Mesenchymal stem cell (in vitro differentiated cells and primary cell): ENCODE measurements at regions not wholly inside any gene's neighbourhood (a gene's known extent, or its start where the extent isn't known, plus 50 kb on each side); places are given as distances from the start of the nearest gene placed in this dataset.

Experiments used
- DNase-seq: peaks from one replicate; pipeline ENCODE4 v3.0.0-alpha.2; 2013
- H2AFZ ChIP-seq: one replicate; pipeline ENCODE4 v1.6.1; 2013; ENCODE audit warnings: low read depth, mild to moderate bottlenecking, control low read depth, inconsistent platforms, low read length, moderate library complexity
- H2AK5ac ChIP-seq: 2 replicates; pipeline ENCODE4 v1.6.1; 2013; ENCODE audit warnings: low read length, moderate library complexity, mild to moderate bottlenecking, inconsistent platforms; ENCODE audit not compliant: severe bottlenecking
- H2BK120ac ChIP-seq: one replicate; pipeline ENCODE4 v1.6.1; 2013; ENCODE audit warnings: low read depth, mild to moderate bottlenecking, inconsistent platforms, low read length, moderate library complexity
- H2BK12ac ChIP-seq, 2 experiments: one replicate each; pipeline ENCODE4 v1.6.1; 2013; ENCODE audit warnings: inconsistent platforms in 2 of 2, low read length in 2 of 2, mild to moderate bottlenecking in 2 of 2, moderate library complexity in 2 of 2, control low read depth in 1 of 2
- H2BK15ac ChIP-seq: one replicate; pipeline ENCODE4 v1.6.1; 2013; ENCODE audit warnings: mild to moderate bottlenecking, low read depth, inconsistent platforms; ENCODE audit not compliant: poor library complexity, severe bottlenecking
- H2BK5ac ChIP-seq: 2 replicates; pipeline ENCODE4 v1.6.1; 2013; ENCODE audit warnings: low read depth, mild to moderate bottlenecking, low read length, control low read depth, inconsistent platforms; ENCODE audit not compliant: poor library complexity, severe bottlenecking
- H3K14ac ChIP-seq, 2 experiments: one replicate each; pipeline ENCODE4 v1.6.1; 2013; ENCODE audit warnings: inconsistent platforms in 2 of 2, low read length in 2 of 2, control low read depth in 1 of 2, mild to moderate bottlenecking in 1 of 2, moderate library complexity in 1 of 2
- H3K18ac ChIP-seq, 2 experiments: one replicate each; pipeline ENCODE4 v1.6.1; 2013; ENCODE audit warnings: inconsistent platforms in 2 of 2, low read length in 2 of 2, control low read depth in 1 of 2, low read depth in 1 of 2, mild to moderate bottlenecking in 1 of 2
- H3K23ac ChIP-seq, 2 experiments: one replicate each; pipeline ENCODE4 v1.6.1; 2013; ENCODE audit warnings: inconsistent platforms in 2 of 2, low read length in 2 of 2, mild to moderate bottlenecking in 2 of 2, moderate library complexity in 2 of 2, control low read depth in 1 of 2
- H3K27ac ChIP-seq: 2 replicates; pipeline ENCODE4 v1.5.1; 2013; ENCODE audit warnings: mild to moderate bottlenecking, moderate library complexity, low read length, control low read depth, inconsistent platforms; ENCODE audit not compliant: poor library complexity, severe bottlenecking
- H3K27me3 ChIP-seq, 2 experiments: 2 replicates each; pipeline versions ENCODE4 v1.6.1 to v1.7.0; 2013; ENCODE audit warnings: low read length in 2 of 2, mild to moderate bottlenecking in 2 of 2, moderate library complexity in 2 of 2, control low read depth in 1 of 2, inconsistent platforms in 1 of 2; ENCODE audit not compliant: control insufficient read depth in 1 of 2, insufficient read depth in 1 of 2
- H3K36me3 ChIP-seq, 2 experiments: 2 replicates each; pipeline versions ENCODE4 v1.6.1 to v1.7.0; 2013; ENCODE audit warnings: low read length in 2 of 2, control low read depth in 1 of 2, inconsistent platforms in 1 of 2, low read depth in 1 of 2, mild to moderate bottlenecking in 1 of 2; ENCODE audit not compliant: insufficient read depth in 2 of 2, control insufficient read depth in 1 of 2
- H3K4ac ChIP-seq, 2 experiments: one replicate each; pipeline ENCODE4 v1.6.1; 2013; ENCODE audit warnings: inconsistent platforms in 2 of 2, low read length in 2 of 2, mild to moderate bottlenecking in 2 of 2, moderate library complexity in 2 of 2, control low read depth in 1 of 2, low read depth in 1 of 2
- H3K4me1 ChIP-seq: 2 replicates; pipeline ENCODE4 v1.6.1; 2013; ENCODE audit warnings: low read depth, low read length, control low read depth; ENCODE audit not compliant: control insufficient read depth, insufficient read depth
- H3K4me2 ChIP-seq: 2 replicates; pipeline ENCODE4 v1.6.1; 2013; ENCODE audit warnings: low read length, mild to moderate bottlenecking, inconsistent platforms; ENCODE audit not compliant: poor library complexity, severe bottlenecking
- H3K4me3 ChIP-seq, 2 experiments: 2 replicates each; pipeline versions ENCODE4 v1.5.1 to v1.7.0; 2013; ENCODE audit warnings: low read length in 2 of 2, mild to moderate bottlenecking in 2 of 2, control low read depth in 1 of 2, low read depth in 1 of 2; ENCODE audit not compliant: insufficient read depth in 1 of 2
- H3K79me1 ChIP-seq: replicated peaks from 2 replicates; pipeline ENCODE4 v1.6.1; 2013; ENCODE audit warnings: mild to moderate bottlenecking, control low read depth, low read length, inconsistent platforms; ENCODE audit not compliant: poor library complexity, severe bottlenecking
- H3K9ac ChIP-seq: 2 replicates; pipeline ENCODE4 v1.7.0; 2013; ENCODE audit warnings: mild to moderate bottlenecking, low read length, moderate library complexity
- H3K9me3 ChIP-seq: 2 replicates; pipeline ENCODE4 v1.7.0; 2013; ENCODE audit warnings: mild to moderate bottlenecking, low read length; ENCODE audit not compliant: control insufficient read depth
- H4K8ac ChIP-seq: one replicate; pipeline ENCODE4 v1.6.1; 2013; ENCODE audit warnings: inconsistent platforms, mild to moderate bottlenecking, low read length, moderate library complexity
- H4K91ac ChIP-seq: one replicate; pipeline ENCODE4 v1.6.1; 2013; ENCODE audit warnings: mild to moderate bottlenecking, low read length, inconsistent platforms
- WGBS: methylation state at CpG from one replicate; pipeline ENCODE4 v1.1.7; 2013; ENCODE audit warnings: mixed read lengths; 5-methylcytosine and 5-hydroxymethylcytosine counted together

DNA sequence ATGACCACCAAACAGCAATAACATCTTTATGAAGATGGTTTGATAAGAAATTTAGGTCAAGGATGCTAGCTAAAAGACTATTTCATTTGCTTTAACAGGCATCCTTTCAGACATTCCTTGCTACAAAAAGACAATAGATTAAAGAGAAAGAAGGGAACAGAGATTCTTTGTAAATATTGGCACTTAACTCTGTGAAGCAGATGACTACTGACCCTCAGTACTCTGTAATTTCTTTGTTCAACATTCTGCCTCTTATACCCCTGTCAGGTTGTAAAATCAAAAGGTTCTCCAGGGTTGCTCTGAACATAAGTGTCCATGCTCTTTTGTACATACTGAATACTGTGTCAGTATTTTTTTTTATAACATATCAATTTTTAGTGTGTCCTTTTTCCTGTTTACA is 610.6 kb upstream of the GRAMD2B start:
- H2BK120ac ChIP-seq = no peak overlapping the region
- no peaks in the 10 kb centered on the region for H3K9me3 ChIP-seq
- no peak overlapping the region for H3K18ac ChIP-seq
- H3K23ac ChIP-seq = no peak overlapping the region
- no peak for DNase-seq
- H3K27me3 ChIP-seq = no peaks in the 10 kb centered on the region
- no peak overlapping the region for H4K91ac ChIP-seq
- H2BK12ac ChIP-seq = no peak overlapping the region
- H3K4me1 ChIP-seq = no peaks in the 10 kb centered on the region
- H3K9ac ChIP-seq = no peak overlapping the region
- H3K4me2 ChIP-seq = no peak overlapping the region
- H2AK5ac ChIP-seq = no peak overlapping the region
- no peak overlapping the region for H3K4me3 ChIP-seq
- H3K36me3 ChIP-seq = no peaks in the 10 kb centered on the region
- H2BK15ac ChIP-seq = no peak overlapping the region
- no peak overlapping the region for H3K27ac ChIP-seq
- no peak overlapping the region for H4K8ac ChIP-seq
- no peak overlapping the region for H3K14ac ChIP-seq
- H3K79me1 ChIP-seq = no peaks in the 10 kb centered on the region
- no peak overlapping the region for H2AFZ ChIP-seq
- no peak overlapping the region for H2BK5ac ChIP-seq
- no peak overlapping the region for H3K4ac ChIP-seq

DNA sequence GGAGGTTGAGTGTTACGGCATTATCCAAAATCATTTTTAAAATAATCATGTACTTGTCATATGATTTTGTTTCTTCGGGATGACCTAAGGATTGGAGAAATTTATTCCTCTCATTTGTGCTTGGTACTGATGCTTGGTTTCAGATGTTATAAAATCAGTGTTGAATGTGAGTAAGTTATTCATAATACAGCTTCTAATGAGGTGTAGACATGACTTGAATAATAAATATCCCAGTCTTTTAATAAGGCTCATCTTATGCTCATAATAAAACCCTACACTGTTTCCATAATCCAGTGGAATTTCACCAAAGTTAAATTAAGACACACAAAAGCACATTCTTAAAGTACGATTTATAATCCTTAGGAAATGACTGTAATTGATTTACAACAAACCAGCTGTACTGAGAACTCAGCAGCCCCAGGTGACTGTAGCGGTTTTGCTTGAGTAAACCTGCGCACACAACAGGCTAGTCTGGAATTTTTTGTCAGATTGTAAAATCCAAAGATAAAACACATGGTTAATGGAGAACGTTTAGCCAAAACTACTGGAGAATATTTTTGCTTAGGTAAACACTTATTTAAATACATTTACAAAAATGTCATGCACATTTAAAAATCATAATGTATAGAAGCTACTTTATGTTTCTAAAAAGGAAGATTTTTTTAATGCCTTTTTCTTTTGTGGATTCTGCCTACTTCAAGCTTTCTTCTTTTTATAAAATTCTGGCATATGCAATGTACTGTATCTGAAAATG is 609.8 kb upstream of the GRAMD2B start:
- no peak overlapping the region for H2AK5ac ChIP-seq
- no peak overlapping the region for H2BK5ac ChIP-seq
- H3K4ac ChIP-seq = no peak overlapping the region
- H3K14ac ChIP-seq = no peak overlapping the region
- H3K4me1 ChIP-seq = no peaks in the 10 kb centered on the region
- H2AFZ ChIP-seq = no peak overlapping the region
- H4K91ac ChIP-seq = no peak overlapping the region
- H2BK12ac ChIP-seq = no peak overlapping the region
- 92% methylated on average over 4 of the region's 6 CpGs for WGBS
- H3K27me3 ChIP-seq = no peaks in the 10 kb centered on the region
- no peaks in the 10 kb centered on the region for H3K36me3 ChIP-seq
- DNase-seq = no peak
- H3K4me2 ChIP-seq = no peak overlapping the region
- H2BK15ac ChIP-seq = no peak overlapping the region
- H3K9ac ChIP-seq = no peak overlapping the region
- no peak overlapping the region for H3K4me3 ChIP-seq
- no peaks in the 10 kb centered on the region for H3K9me3 ChIP-seq
- no peaks in the 10 kb centered on the region for H3K79me1 ChIP-seq
- no peak overlapping the region for H3K23ac ChIP-seq
- no peak overlapping the region for H4K8ac ChIP-seq
- H3K27ac ChIP-seq = no peak overlapping the region
- H2BK120ac ChIP-seq = no peak overlapping the region
- no peak overlapping the region for H3K18ac ChIP-seq

DNA sequence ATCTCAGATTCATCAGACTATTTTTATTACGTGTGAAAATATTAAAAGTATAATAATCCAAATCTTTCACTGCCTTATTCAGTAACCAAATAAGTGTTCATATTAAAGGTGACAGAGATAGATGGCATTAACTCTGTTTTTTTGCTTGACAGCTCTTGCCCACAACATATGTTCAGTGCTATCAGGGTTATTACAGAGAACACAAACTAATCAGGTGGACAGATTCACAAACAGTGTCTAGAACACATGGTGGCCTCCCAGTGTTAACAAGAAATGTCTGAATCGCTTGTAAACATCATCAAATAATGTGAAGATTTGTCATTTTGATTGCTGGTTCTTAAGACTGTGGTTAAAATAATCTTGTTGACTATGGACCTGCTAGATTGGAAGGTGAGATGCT is 609.1 kb upstream of the GRAMD2B start:
- H2BK12ac ChIP-seq = no peak overlapping the region
- no peak overlapping the region for H3K4me2 ChIP-seq
- H4K91ac ChIP-seq = no peak overlapping the region
- H3K79me1 ChIP-seq = no peaks in the 10 kb centered on the region
- H3K23ac ChIP-seq = no peak overlapping the region
- H2BK120ac ChIP-seq = no peak overlapping the region
- H4K8ac ChIP-seq = no peak overlapping the region
- H2BK15ac ChIP-seq = no peak overlapping the region
- H3K4me3 ChIP-seq = no peak overlapping the region
- H3K36me3 ChIP-seq = no peaks in the 10 kb centered on the region
- H2AK5ac ChIP-seq = no peak overlapping the region
- H3K9me3 ChIP-seq = no peaks in the 10 kb centered on the region
- no peak overlapping the region for H3K14ac ChIP-seq
- no peak overlapping the region for H2AFZ ChIP-seq
- H3K27me3 ChIP-seq = no peaks in the 10 kb centered on the region
- H3K4me1 ChIP-seq = no peaks in the 10 kb centered on the region
- H3K9ac ChIP-seq = no peak overlapping the region
- no peak overlapping the region for H3K18ac ChIP-seq
- no peak overlapping the region for H2BK5ac ChIP-seq
- H3K4ac ChIP-seq = no peak overlapping the region
- DNase-seq = no peak
- no peak overlapping the region for H3K27ac ChIP-seq
- 83% methylated on average over 1 of the region's 2 CpGs for WGBS

DNA sequence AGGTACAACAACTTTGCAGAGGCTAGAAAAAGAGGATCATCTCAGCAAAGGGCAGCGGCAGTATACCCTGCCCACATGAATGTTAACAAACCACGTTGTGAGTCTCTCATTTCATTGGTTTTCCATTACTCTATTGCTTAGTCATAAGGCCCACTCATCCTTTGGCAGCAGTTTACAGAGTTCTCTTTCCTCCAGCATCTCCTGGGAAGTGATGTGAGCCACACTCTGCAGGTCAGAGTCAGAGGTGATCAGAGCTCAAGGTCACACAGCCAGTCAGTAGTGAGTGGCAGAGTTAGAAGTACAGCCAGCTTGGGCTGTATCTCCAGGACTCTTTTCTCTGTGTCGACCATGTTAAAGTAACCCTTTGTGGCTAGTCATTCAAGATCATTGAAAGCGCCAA is 599.6 kb upstream of the GRAMD2B start:
- 80% methylated on average over 3 of the region's 4 CpGs for WGBS
- DNase-seq = peak; percentile 16
- no peaks in the 10 kb centered on the region for H3K27me3 ChIP-seq

More for the DNA sequence above, 599.6 kb upstream of the GRAMD2B start:
- Histone ChIP-seq H3K36me3 (no peaks in the 10 kb centered on the region), H3K4ac (no peak overlapping the region), H3K79me1 (no peaks in the 10 kb centered on the region), H3K23ac (no peak overlapping the region), H3K4me3 (no peak overlapping the region), H3K4me2 (no peak overlapping the region), H2BK15ac (no peak overlapping the region), H3K14ac (no peak overlapping the region), H3K9me3 (peaks cover 3% of the 10 kb centered on the region), H3K9ac (no peak overlapping the region), H2BK12ac (no peak overlapping the region), H3K4me1 (no peaks in the 10 kb centered on the region), H4K8ac (no peak overlapping the region), H2BK5ac (no peak overlapping the region), H2AFZ (no peak overlapping the region), H2BK120ac (no peak overlapping the region), H4K91ac (no peak overlapping the region), H3K18ac (no peak overlapping the region), H2AK5ac (no peak overlapping the region), H3K27ac (no peak overlapping the region)
